Activated CD4-positive, alpha-beta T cell treated with anti-CD3 and anti-CD28 coated beads, Interleukin-2, Interleukin-4, amounts not matched to agents 100 ng/mL and 50 ng/mL, durations not matched to agents 16 hours and 8 hours (primary cell): ENCODE measurements at regions not wholly inside any gene's neighbourhood (a gene's known extent, or its start where the extent isn't known, plus 50 kb on each side); places are given as distances from the start of the nearest gene placed in this dataset.

Source experiments
- DNase-seq: peaks from one replicate; pipeline ENCODE4 v3.0.0-alpha.2; 2020; ENCODE audit warnings: low spot score

DNA sequence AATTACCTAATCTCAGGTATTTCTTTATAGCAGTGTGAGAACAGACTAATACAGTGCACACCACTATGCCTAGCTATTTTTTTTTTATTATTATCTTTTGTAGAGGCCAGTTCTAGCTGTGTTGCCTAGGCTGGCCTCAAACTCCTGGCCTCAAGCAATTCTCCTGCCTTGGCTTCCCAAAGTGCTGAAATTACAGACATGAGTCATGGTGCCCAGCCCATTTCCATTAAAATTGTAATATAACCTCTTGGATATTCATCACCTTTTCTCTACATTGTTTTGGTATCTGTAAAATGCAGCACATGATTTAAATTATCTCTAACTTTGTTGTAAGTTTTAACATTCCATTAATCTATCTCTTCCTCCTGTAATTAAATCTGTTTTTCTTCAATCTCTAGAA, 2052.9 kb downstream of the ARAP2 start:
- DNase-seq, result no peak

DNA sequence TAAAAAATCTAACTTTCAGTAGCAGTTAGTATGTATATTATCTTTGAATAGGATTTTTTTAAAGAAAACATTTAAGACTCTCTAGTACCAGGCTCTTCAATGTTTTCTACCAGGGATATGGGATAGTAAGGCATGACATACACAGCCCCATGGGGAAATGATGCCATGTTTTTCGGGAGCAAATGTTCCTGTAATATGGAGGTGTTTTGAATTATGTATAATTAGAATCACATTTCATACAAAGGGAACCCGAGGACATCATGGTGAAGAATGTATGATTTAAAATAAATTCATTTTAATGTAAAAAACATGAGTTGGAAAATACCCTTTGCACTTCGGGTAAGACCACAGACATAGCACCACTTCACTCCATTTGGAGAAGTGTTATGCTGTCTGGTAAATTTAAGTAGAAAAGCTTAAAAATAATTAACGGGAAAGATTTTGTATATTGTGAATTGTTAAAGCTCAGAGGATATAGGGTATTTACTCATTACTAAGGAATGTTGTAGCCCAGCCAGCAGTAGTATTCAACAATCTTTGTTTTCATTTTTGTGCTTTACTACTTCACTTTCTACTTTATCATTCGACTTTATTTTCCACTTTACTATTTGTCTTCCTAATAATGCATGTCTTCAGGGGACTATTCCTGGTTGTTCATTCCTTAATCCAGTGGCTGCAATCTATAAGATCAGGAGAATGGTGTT, 2050.7 kb downstream of the ARAP2 start:
- no peak for DNase-seq

DNA sequence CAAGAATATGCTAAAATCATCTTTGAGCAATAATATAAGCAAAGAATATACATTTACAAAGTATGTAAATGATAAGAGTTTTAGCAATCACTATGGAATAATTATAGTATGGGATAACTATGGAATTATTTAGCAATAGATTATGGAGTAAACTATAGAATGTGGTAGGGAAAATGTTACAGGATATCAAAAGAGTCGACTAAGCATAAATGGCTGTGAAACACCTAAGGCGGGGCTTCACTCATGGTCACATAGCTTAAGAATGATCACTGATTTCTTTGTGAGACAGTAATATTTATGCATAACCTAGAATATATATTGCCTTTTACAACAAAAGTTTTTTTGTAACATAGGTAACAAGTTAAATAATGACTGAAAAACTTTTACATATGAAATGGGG, 2049.7 kb downstream of the ARAP2 start:
- DNase-seq, result no peak

DNA sequence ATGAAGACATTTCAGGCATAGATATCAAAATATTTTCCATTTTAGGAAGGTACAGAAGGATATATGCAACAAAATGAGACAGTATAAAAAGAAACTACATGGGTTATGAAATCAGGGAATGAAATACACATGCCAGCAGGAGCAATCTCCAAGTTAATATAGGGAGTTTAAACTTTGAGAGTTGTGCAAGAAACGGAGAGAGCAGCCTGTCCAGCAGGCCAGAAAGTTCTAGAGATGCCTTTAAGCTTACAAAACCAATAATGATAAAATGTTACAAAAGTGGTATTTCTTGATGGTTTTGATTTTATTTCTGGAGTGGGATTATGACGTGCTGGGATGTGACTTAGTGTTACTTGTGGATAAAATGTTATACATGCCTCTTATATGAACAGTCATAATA, 2047.9 kb downstream of the ARAP2 start:
- no peak for DNase-seq

DNA sequence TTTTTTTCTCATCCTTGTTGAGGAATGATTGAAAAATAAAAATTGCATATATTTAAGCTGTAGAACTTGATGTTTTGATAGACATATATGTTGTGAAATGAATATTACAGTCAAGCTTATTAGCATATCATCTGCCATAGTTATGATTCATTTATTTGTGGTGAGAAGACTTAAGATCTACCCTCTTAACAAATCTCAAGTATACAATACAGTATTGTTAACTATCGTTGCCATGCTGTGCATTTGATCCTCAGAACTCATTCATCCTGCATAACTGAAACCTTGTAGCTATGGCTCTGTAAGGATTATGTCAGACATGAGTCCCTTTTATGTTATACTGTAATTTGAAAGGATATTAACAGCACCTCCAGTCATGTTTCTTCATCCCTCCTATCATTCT, 2045.3 kb downstream of the ARAP2 start:
- DNase-seq, result no peak

DNA sequence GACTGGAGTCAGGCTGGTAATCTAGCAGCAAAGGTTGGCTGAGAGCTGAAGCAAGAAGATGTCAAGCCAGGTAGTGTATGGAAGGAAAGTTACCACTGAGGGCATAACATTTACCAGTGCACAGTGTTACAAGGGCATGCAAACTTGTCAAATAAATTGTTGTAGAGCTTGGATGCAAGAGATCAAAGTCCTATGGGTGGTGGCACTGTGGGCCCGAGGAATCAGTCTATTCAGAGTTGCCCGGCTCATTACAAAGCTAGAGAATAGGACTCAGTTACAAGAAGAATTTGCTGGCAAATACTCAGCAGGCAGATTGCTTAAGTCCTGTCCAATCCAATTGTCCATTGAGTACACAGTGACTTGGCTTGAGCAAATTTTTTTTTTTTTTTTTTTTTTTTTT, 2043.8 kb downstream of the ARAP2 start:
- DNase-seq, result no peak

DNA sequence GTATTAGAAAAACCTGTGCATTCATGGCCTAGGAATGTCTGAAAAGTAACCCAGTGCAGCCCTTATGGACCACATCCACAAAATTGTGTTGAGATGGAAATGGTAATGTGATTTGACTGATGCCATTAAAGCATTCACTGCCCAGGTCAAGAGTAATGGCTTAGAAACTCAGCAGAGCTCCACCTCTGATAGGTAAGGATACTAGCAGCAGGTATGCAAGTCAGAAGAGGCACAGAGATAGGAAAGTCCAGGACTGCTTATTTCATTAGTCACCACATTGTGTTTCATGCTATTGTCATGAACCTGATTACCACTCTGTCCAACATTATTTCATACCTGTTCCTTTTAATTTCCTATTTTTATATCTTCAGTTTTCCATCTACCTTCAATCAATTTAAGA, 2042.2 kb downstream of the ARAP2 start:
- DNase-seq, result no peak

DNA sequence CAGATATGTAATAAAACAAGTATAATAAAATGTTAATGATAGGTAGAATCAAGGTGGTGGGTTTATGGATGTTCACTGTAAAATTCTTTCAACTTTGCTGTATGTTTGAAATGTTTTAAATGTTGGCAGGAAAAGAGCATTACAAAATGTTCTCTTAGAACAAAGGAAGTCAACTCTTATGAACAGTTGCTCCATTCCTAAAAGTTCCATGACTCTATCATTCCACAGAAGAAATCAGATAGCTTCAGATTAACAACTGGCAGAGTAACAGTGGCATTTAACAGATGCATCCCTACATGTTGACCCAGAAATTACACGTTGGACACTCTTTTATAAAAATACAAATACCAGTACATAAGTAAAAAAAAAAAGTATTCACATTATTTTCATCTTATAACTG, 2023.7 kb downstream of the ARAP2 start:
- no peak for DNase-seq

DNA sequence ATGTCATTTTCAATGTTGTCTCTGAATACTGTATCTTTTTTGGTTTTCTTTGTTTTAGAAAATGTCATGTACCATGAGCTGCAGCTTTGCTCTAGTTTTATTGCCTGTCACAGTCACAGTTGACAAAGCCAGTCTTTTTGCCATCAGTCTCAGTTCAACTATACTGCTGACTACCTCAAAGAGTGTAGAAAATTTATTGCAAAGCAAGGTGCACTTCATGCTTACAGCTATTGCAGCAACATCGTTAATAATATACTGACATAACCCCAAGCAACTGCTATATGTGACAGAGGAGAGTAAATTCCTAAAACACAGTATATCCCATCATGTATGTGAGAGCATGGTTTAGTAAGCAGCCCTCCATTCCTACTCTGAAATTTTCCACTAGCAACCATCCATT, 2022.3 kb downstream of the ARAP2 start:
- DNase-seq, result no peak

DNA sequence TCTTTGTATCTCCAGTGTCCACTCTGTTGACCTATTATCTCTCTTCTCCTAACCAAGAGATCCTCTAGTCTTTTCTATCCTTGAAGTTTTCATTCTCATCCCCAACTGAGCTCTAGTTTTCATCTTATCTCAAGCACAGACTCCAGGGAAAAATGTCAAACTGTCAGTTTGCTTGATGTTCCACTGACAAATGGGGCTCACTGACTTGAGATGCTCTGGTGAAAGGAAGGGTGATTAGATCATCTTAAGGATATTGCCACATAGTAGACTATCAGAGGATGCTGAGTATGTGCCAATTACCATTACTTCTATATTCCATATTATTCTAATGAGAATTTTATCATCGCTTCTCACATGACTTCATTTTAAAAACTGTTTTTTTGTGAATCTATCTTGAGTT, 2008.2 kb downstream of the ARAP2 start:
- DNase-seq, result no peak

DNA sequence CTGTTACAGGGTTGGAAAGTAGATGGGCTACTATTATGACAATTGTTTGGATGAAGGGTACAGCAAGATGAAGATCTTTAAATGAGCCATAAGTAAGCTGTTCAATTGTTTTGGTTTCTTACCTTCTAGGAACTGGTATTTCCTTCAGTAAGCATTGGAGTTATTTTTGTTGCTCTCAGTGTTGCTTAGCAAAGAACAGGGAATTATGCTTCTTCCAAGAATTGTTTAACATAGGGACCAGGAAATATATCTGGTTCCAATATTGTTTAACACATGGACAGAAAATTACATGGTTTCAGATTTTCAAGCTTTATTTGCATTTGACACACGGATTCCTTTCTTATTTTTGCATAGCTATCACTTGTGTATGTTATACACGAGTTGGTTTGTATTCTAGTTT, 1999.0 kb downstream of the ARAP2 start:
- DNase-seq, result no peak

DNA sequence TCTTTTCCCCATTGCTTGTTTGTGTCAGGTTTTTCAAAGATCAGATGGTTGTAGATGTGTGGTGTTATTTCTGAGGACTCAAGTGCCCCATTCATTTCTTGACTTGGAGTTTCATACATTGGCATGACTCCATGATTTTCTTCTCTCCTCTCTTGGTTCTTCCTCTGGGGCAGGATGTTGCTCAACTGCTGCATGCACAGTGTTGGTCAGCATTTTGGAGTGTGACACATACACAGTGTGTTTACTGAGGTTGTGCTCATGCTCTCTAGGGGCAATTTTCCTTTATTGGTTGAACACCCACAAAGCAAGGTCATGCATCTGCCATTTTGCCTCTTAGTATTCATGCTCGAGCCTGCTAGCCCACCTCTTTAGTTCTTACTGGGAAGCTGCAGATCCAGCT, 1993.8 kb downstream of the ARAP2 start:
- no peak for DNase-seq

DNA sequence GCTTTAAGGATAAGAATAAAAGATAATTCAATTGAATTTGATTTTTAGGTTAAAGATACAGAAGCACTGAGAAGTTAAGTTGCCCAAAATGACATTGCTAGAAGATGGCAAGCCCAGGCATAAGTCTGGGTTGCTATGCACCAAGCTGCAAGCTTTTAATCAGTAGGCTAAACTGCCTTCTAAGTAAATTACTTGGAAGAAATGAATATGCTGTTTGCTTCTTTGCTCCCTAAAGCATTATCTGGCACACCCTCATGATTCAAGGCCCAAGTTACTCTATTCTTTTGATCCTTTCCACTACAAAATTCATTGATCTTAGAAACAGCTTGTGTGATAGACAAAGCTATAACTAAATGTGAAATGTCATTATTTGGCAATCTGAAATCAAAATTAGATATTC, 1991.1 kb downstream of the ARAP2 start:
- DNase-seq, result no peak

DNA sequence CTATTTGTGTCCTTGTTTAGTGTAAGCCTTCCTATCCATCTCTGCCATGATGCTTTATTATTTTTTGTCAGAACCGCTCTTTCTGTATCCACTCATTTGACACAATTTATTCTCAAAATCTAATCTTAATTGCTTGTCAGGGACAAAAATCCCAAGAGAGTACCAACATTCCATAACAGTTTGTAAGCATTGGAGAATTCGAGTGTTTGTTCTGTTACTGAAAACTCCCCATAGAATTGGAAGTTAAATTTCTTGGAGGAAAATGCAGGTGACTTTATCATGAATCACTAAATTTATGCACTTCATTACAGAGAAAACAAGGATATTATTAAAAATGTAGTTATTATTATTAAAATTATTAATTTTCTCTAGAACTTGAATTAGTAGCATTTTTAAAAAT, 1986.1 kb downstream of the ARAP2 start:
- DNase-seq, result no peak

DNA sequence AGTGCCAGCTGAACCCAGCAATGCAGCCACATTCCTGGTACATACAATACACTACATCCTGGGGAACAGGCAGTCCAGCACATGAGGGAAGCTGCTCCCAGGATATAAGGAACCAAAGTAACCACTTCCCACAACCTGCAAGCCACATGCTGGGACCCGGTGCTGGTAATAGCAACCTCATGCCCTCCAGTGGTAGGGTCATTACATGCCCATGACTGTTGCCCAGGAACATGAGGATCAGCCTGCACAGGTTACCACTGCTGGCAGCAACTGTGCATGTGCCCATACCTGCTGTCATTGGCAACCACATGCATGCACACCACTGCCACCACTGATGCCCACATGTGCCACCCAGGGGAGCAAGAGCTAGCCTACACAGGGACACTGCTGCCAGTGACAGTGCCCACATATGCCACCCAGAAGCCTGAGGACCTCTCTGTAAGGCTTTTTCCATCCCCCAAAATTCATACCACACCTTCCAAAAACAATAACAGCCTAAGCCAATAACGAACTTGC, 1982.5 kb downstream of the ARAP2 start:
- DNase-seq, result no peak

DNA sequence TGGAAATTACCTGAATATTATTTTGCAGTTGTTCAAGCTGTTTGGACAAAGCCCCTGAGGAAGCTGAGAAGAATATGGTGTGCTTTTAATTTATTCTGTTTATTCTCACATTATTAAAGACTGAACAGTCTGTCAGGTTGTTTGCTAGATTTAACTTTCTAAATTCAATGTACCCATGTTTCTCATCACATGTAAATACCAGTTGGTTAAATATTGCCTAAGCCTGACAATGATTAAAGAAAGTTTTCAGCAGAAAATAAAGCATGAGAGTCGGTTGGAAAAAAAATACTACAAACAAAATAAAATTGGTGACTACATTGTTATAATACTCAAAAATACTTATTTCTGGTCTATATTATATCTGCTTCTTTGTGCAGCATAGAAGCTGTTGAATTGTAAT, 1974.7 kb downstream of the ARAP2 start:
- no peak for DNase-seq

DNA sequence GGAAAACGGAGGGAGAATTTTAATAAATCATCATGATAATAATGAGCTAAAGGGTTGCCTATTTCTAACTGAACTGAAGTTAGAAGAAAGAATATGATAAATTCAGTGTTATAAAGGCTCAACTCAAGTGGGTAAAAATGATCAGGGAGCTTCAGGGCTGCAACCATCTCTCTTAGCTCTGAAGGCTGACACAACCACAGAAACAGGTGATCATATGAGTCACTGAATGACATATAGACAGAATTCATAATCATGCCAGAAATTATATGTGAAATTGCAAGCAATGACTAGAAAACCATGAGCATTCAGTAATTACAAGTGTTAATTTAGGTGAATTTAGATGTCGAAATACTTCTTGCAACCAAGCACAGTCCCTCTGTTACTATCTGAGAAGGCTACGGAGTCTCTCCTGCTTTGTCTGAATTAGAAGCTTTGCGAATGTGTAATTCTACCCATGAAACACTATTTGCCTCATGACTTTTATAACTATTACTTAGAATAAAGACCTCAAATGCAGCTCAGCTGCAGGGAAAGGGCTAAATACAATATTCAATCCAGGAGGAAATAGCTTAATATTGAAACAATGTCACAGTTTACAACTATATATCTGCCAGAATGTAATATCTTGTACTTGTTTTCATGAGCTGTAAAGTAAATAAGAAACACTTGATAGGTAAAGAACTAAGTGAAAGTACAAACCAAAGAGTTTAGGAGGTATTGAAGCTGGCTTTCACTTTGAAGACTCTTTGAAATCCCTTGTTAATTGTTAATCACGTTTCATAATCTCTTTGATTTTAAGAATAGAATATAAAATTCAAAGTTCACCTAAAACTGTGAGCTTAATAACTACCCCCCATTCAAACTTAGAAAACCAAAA, 1972.6 kb downstream of the ARAP2 start:
- DNase-seq, result no peak

DNA sequence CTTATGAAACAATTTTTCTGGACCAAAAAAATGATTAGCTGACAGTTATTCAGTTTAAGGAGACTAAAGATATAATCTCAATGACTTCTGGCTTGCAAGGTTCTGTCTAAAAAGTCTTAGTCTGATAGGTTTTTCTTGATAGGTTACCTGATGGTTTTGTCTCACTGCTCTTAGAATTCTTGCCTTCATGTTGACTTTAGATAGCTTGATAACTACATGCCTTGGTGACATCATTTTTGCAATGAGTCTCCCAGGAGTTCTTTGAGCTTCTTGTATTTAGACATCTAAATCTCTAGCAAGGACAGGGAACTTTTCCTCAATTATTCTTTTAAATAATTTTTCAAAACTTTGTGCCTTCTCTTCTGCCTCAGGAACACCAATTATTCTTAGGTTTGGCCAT, 1965.3 kb downstream of the ARAP2 start:
- DNase-seq, result no peak

DNA sequence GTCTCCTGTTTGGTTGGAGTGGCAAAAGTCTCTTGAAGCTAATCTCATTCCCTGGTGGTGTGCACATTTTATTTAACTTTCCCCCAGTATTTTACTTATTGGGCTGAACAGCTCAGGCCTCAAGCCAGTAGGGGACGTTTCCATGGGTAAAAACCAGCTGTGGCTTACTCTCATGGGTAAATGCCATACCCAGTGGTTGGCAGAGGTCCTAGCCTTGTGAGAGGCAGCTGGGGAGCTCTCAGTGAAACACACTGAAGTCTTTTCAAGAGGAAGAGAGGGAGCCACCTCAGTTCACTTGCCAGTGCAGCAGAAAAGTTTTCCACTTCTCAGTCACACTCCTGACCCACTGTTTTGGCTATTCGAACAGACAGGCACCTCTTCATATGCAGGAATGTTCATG, 1964.2 kb downstream of the ARAP2 start:
- no peak for DNase-seq

DNA sequence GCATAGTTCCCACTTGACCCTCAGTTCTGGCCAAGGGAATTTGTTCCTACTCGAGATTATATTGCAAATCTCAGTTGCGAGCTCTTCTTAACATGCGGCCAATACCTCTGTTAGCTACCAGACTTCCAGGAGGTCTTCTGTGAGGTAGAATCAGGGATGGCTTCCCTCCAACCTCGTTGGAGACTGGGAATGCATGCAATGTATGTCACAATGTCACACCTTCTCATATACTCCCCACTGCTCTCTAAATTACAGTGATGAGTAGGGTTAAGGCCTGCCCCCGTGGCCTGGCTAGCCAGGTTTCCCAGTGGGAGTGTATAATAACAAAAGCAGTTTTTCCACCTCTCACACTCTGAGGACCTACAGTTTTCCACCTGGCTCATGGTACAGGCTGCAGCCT, 1962.5 kb downstream of the ARAP2 start:
- DNase-seq, result no peak

DNA sequence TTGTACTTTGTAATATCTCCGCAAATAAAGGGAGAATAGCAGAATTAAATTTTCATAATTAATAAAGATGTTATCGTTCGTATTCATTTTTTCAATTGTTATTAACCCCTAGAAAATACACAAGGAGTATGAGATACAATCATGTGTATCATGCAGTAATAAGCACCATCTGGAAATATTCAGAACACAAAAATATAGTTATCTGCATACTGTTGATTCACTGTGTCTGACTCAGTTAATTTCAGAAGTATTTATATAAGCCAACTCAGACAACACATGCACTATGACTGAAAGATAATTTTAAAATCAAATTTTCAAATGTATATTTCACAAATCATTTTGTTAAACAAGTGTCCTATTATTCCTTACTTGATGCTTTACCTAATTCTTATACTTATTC, 1954.8 kb downstream of the ARAP2 start:
- DNase-seq, result no peak

DNA sequence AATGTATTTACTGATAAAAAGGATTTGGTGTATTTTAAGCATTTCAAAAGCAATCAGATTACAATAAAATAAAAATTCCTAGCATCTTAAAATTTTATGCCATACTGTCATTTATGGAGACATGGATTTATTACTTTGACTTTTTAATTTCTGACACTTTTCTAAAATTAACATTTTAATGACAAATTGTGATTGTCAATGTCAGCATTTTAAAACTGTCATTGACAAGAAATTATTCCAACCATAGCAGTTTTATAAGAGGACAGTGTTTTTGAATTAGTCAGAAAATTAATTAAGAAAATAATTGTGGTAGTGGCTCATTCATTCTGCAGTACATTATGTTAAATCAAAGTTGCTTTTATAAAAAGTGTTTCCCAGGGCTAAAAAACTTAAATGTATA, 1954.4 kb downstream of the ARAP2 start:
- no peak for DNase-seq

DNA sequence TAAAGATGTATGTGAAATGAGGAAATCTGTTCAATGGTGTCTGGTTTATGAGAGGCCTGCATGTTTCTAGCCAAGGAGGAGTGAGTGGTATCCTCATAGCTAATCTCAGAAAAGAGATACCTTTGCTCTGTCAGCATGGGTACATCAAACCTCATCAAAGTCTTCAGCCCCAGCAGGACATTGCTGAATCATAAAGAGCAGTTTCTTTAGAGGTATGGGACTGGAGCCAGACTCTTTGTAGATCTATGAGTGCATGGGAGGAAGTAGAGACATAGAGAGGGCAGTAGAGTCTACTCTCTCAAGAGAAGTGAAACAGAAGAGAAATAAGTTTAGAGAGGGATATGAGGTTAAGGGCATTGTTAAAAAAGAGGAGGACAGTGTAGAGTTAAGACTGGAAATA, 1950.9 kb downstream of the ARAP2 start:
- DNase-seq, result no peak
